GM12891 (cell line): ENCODE measurements at regions not wholly inside any gene's neighbourhood (a gene's known extent, or its start where the extent isn't known, plus 50 kb on each side); places are given as distances from the start of the nearest gene placed in this dataset.

ENCODE experiments used
- DNase-seq: peaks from one replicate; pipeline ENCODE4 v3.0.0; 2011; ENCODE audit warnings: low spot score; ENCODE audit not compliant: insufficient read length
- FAIRE-seq: peaks from 2 replicates; lab custom pipeline; 2011; peaks lifted over from hg19 to GRCh38; lab: Jason Lieb, UNC
- PAX5 ChIP-seq: IDR thresholded peaks from 2 replicates; pipeline ENCODE4 v1.6.1; 2011; ENCODE audit warnings: low read length, moderate library complexity, mild to moderate bottlenecking; ENCODE audit not compliant: insufficient read depth, severe bottlenecking
- POLR2A ChIP-seq: IDR thresholded peaks from 2 replicates; pipeline ENCODE4 v1.6.1; 2011; ENCODE audit warnings: low read depth, low read length, control low read depth
- POLR2AphosphoS5 ChIP-seq: IDR thresholded peaks from 2 replicates; pipeline ENCODE4 v1.6.1; 2011; ENCODE audit warnings: low read depth, low read length, control low read depth
- POU2F2 ChIP-seq: IDR thresholded peaks from 2 replicates; pipeline ENCODE4 v1.6.1; 2011; ENCODE audit warnings: low read depth, mild to moderate bottlenecking, control low read depth, low read length, moderate library complexity
- SPI1 ChIP-seq: IDR thresholded peaks from 2 replicates; pipeline ENCODE4 v1.6.1; 2011; ENCODE audit warnings: low read depth, low read length, control low read depth
- TAF1 ChIP-seq: IDR thresholded peaks from 2 replicates; pipeline ENCODE4 v1.6.1; 2011; ENCODE audit warnings: low read depth, low read length, control low read depth

DNA sequence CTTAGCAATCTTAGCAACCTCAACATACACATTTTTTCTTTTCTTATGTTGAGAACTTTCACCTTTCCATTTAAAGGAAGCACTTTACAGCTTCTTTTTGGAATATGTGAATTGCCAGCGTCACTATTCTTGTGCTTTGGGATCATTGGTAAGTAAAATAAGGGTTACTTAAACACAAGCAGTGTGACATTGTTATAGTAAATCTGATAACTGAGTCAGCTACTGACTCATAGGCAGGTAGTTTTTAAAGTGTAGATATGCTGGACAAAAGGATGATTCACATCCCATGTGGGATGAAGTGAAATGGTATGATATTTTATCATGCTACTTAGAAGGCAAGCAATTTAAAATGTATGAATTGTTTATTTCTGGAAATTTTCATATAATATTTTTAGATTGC is 637.2 kb downstream of the DCDC2C start:
- DNase-seq = no peak
- TF ChIP-seq POU2F2 = no peak
- no peak for TF ChIP-seq POLR2A
- no peak for TF ChIP-seq POLR2AphosphoS5
- no peak for TF ChIP-seq PAX5
- TF ChIP-seq SPI1 = no peak
- TF ChIP-seq TAF1 = no peak
- FAIRE-seq = no peak

DNA sequence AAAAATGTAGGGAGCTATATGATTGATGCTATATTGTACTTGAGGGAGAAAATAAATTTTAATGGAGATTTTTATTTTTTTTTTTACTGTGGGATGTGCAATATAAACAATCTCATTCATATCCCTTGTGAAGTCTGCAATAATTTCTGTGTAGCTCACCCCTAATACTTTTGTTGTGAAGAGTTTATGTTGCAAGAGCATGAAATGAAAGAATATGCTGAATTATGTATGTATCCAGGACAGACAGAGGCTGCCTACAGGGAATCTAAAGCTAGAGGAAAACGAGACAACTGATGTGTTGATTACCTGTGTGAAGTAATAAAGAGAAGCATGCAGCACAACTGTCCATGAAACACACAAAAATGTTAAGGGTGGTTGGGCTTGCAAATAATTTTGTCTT is 643.3 kb downstream of the DCDC2C start:
- FAIRE-seq = no peak
- DNase-seq = no peak
- TF ChIP-seq PAX5 (no peak), POLR2A (no peak), SPI1 (no peak), POLR2AphosphoS5 (no peak), TAF1 (no peak), POU2F2 (no peak)

DNA sequence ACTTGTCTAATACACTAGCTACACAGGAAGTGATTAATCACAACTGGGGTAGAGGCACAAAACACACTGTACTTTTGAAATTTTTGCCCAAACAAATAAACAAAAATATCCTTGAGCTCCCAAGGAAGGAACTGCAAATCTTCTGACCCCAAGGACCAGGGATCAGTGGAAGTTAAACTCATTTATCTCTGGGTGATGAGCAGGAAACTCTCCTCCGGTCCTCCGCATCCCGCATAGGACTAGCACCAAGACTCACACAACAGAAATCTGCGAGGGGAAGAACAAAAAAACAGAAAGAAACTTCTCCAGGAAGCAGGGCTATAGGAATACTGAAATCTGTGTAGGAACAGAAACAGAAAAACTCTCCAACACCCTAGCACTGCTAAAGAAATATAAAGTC is 650.3 kb downstream of the DCDC2C start:
- FAIRE-seq (no peak), DNase-seq (no peak)
- no peak for TF ChIP-seq PAX5
- no peak for TF ChIP-seq POU2F2
- TF ChIP-seq SPI1 = no peak

DNA sequence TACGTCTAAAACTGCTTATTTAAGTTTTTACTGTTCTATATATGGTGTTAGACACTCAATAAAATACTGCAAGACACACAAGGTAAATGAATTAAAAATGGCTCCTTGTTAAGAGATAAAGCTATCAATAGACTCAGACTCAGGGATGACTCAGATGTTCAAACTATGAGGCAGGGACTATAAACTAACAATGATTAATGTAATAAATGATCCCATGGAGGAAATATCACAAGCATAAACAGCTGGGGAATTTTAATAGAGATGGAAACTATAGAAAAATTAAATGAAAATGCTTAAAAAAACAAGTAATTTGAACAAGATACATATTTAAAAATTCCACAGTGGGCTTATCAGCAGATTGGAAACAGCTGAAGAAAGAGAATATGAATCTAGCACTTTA is 650.8 kb downstream of the DCDC2C start:
- DNase-seq (no peak), FAIRE-seq (no peak)
- TF ChIP-seq PAX5 (no peak), POLR2A (no peak), POLR2AphosphoS5 (no peak), SPI1 (no peak), TAF1 (no peak), POU2F2 (no peak)

DNA sequence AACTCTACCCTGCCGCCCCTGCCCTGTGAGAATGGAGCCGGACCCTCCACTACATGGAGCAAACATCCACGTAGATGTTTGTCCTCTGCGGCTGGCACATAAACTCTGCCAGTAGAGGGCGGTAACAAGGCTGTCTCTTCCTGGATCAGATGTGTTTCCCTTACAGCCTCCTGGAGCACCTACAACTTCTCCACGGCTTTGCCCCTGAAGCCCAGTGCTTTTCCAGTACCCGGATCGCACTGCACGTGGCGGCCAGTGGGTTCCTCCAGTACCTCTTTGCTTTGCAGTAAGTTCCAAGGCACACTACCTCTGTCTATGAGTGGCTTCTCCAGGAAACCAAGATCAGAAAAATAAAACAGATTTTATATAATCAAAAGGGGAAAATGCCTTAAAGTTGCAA is 651.3 kb downstream of the DCDC2C start:
- FAIRE-seq (peak; percentile 77), DNase-seq (peak; percentile 14)
- TF ChIP-seq PAX5 (no peak), SPI1 (no peak), POLR2AphosphoS5 (no peak), POLR2A (no peak), TAF1 (no peak), POU2F2 (no peak)

DNA sequence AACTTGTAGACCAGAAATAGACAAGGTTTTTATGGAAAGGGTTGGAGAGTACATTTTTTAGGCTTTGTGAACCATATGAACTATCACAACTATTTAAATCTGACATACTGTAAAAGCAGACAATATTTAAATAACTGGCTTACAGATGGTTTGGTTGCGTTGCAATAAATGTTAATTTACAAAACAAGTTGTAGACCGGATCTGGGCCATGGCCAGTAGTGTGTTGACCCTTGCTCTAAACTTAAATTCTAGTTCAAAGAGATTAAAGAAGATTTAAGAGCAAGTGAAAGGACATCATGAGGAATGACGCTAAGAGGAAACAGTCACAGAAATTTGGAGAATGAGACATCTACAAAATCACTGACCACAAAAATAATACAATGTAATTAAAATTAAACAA is 652.7 kb downstream of the DCDC2C start:
- FAIRE-seq = no peak
- no peak for TF ChIP-seq POU2F2
- TF ChIP-seq POLR2AphosphoS5 = no peak
- TF ChIP-seq TAF1 = no peak
- no peak for TF ChIP-seq PAX5
- TF ChIP-seq SPI1 = no peak
- TF ChIP-seq POLR2A = no peak
- DNase-seq = no peak

DNA sequence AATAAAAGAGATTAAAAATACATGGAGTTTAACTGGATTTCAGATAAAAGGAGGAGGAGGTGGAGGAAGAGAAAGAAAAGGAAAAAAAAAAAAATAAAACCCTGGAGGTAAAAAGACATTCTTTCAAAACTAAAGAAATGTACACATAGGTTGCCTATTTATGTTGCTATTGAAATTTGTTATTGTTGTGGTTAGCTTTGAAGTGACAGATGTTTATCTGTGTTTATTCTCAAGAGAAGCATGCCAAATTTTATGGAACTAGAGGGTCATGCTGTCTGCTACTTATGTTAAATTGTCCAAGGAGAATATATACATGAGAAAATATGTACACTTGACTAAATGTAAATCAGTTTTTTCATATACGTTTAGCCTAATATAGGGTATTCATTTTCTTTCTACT is 653.2 kb downstream of the DCDC2C start:
- no peak for FAIRE-seq
- no peak for TF ChIP-seq POLR2A
- TF ChIP-seq PAX5 = no peak
- TF ChIP-seq SPI1 = no peak
- TF ChIP-seq POU2F2 = no peak
- TF ChIP-seq TAF1 = no peak
- no peak for TF ChIP-seq POLR2AphosphoS5

DNA sequence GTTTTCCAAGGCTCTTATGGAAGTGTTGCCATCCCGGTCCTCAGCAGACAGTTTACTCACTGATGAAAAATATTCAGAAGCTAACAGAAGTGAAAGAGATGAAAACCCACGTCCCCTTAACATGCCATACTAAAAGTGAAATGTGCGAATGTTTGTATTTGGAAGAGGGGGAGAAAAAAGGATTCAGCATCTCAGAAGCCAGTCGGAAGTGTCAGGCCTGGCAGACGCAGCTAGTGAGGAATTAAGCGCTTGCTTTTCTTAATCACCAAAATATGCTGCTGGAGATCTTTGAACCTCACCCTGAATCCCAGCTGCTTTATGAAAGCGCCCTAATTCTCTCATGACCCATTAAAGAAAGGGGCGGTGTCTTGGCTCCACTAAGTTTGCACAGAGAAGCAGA is 653.7 kb downstream of the DCDC2C start:
- TF ChIP-seq POLR2AphosphoS5 (no peak), SPI1 (no peak), PAX5 (no peak), POU2F2 (no peak), TAF1 (no peak), POLR2A (no peak)
- no peak for FAIRE-seq

More for the DNA sequence above, 653.2 kb downstream of the DCDC2C start:
- DNase-seq = no peak

DNA sequence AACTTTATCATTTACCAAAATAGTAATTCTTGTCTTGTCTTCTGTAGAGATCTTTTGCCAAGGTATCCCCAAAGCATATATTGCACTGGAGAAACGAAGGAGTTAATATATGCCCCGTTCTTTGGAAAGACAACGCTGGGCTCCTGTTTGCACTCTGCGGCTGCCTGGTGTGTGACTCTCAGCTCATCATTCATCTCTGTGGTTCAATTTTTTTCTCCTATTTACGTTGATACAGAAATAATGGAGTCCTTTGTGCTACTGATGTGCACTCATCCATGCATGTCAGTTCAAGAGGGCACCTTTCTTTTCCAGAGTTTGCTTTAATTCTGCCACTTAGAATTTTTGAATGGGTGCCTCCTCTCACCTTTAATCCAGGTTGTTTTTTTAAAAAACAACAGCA is 655.5 kb downstream of the DCDC2C start:
- no peak for TF ChIP-seq TAF1
- no peak for TF ChIP-seq SPI1
- no peak for TF ChIP-seq POLR2A
- no peak for TF ChIP-seq POLR2AphosphoS5
- TF ChIP-seq POU2F2 = no peak
- no peak for TF ChIP-seq PAX5
- no peak for FAIRE-seq
- DNase-seq = no peak

More for the DNA sequence above, 653.7 kb downstream of the DCDC2C start:
- no peak for DNase-seq

DNA sequence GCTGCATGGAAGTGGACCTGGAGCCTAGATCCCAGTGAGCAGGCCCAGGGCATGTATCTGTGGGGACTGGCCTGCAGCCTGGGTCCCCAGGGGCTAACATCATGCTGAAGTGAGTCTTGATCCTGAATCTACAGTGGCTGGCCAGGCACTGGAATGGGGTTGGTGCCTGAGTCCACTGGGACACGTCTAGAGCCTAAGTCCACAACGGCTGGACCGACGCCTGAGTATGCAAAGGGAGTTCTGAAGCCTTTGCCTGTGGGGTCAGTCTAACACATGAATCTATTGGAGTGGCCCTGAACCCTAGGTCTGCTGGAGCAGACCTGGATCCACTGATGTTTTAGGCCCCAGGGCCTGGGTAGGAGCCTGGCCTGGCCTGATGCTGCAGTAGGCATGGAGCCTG is 665.5 kb downstream of the DCDC2C start:
- DNase-seq (no peak), FAIRE-seq (no peak)
- TF ChIP-seq POU2F2 (no peak), SPI1 (no peak), POLR2AphosphoS5 (no peak), POLR2A (no peak), PAX5 (no peak), TAF1 (no peak)
